Fibroblast of pulmonary artery (primary cell): ENCODE measurements at regions not wholly inside any gene's neighbourhood (a gene's known extent, or its start where the extent isn't known, plus 50 kb on each side); places are given as distances from the start of the nearest gene placed in this dataset.

ENCODE experiments used
- DNase-seq: peaks from one replicate; pipeline ENCODE4 v3.0.0-alpha.2; 2010; ENCODE audit warnings: low read depth
- H3K4me3 ChIP-seq: replicated peaks from 2 replicates; pipeline ENCODE4 v1.5.1; 2011; ENCODE audit warnings: low read depth, mild to moderate bottlenecking, control low read depth, low read length, moderate library complexity
- TF ChIP-seq, protein P1 (sequence below): IDR thresholded peaks from 2 replicates; pipeline ENCODE4 v1.5.1; 2011; ENCODE audit warnings: mild to moderate bottlenecking, control low read depth, low read length, inconsistent platforms; ENCODE audit errors: missing control alignments

DNA sequence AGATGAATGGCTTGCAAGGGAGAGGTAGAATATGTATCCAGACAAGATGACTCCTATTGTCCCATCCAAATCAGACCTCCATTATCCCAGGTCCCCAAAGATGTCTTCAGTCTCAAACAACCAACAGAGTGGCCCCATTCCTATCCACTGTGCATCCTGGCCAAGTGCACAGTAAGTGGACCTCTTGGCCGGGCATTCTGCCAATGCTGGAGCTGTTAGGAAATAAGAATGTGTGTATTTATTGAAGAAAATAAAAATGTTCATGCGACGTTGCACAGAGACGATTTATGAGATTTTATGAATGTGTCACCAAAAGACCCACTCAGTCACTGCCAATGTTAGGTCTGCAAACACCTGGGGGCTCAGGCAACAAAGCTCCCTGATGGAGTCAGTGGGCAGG lies 196.0 kb downstream of the MAFB start:
- TF ChIP-seq, protein P1, sequence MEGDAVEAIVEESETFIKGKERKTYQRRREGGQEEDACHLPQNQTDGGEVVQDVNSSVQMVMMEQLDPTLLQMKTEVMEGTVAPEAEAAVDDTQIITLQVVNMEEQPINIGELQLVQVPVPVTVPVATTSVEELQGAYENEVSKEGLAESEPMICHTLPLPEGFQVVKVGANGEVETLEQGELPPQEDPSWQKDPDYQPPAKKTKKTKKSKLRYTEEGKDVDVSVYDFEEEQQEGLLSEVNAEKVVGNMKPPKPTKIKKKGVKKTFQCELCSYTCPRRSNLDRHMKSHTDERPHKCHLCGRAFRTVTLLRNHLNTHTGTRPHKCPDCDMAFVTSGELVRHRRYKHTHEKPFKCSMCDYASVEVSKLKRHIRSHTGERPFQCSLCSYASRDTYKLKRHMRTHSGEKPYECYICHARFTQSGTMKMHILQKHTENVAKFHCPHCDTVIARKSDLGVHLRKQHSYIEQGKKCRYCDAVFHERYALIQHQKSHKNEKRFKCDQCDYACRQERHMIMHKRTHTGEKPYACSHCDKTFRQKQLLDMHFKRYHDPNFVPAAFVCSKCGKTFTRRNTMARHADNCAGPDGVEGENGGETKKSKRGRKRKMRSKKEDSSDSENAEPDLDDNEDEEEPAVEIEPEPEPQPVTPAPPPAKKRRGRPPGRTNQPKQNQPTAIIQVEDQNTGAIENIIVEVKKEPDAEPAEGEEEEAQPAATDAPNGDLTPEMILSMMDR = no peak
- H3K4me3 ChIP-seq = no peak overlapping the region
- peak; percentile 82 for DNase-seq

DNA sequence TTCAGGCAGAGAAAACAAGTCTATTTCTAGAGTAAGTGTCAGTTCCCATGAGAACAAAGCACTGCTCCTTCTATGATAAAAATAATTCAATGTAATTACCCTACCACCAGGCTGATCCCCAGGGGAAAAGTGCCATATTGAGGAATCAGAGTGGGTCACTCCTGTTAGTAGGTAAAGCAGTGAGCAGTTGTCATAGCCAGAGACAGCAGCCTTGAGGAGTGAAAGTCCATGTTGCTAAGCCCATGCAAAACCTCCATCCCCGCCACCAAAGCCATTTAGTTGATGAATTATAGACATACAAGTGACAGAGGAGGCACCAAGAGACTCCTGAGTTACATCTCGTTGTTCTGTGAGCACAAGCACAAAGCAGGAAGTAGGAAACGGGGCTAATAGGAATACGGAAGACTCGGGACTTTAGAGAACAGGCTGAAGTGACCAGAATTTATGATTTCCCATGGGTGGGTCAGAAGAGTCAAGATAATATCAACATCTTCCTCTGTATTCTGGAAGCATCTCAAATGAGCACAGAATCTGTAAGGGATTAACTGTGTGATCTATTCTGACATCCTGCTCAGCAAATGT lies 197.9 kb downstream of the MAFB start:
- TF ChIP-seq, protein P1 = no peak
- no peak overlapping the region for H3K4me3 ChIP-seq
- no peak for DNase-seq

DNA sequence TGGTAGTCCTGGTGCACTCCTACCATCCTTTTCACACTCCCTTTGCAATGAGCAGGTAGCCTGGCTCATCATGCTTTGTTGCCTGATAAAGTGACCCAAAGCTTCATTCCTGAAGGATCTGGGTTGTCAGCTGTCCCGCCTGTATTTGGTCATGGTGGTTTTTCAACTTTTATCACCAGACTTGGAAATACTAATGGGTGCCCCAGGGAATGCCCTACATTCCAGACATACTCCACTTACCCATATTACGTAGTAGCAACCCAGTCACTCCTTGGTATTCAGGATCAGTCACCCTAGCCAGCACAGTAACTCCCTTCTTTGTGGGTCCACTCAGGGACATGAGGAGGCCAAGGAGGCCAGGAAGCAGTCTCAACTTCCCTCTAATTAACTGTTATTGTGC lies 199.2 kb downstream of the MAFB start:
- DNase-seq = peak; percentile 48
- no peak overlapping the region for H3K4me3 ChIP-seq
- TF ChIP-seq, protein P1 = no peak

DNA sequence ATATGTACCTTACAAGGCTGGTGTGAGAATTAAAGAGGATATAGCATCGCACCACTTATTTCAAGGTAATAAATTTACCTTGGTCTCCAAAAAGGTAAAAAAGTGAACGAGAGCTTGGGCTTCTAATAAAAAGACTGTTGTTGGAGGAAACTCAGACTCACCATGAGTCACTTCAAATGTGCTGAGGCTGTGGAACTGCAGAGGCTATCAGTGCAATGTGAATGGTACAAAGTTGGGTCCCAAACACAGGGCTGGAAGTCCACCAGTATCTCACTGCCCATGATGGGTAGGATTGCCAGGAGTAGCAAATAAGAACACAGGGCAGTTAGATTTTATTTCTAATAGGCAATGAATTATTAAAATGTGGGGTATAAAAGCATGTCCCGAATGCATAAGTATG lies 200.6 kb downstream of the MAFB start:
- no peak for DNase-seq
- TF ChIP-seq, protein P1 = no peak
- no peak overlapping the region for H3K4me3 ChIP-seq

DNA sequence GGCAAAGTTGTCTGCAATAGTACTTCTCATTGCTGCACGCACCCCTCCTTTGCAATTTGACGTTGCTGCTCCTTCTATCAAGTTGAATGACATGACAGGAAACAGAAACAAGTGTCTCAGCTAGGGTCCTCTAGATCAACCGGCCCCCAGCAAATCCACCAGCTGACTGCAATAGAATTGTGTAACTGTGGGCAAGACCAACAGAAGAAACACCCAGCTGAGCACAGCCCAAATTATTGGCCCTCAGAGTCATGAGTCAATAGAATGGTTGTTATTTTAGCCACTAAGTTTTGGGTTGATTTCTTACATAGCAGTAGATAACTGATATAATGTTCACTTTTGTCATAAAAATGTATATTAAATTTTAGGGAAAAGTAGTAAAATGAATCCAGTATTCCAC lies 202.7 kb downstream of the MAFB start:
- DNase-seq = no peak
- H3K4me3 ChIP-seq = no peak overlapping the region
- TF ChIP-seq, protein P1 = no peak

DNA sequence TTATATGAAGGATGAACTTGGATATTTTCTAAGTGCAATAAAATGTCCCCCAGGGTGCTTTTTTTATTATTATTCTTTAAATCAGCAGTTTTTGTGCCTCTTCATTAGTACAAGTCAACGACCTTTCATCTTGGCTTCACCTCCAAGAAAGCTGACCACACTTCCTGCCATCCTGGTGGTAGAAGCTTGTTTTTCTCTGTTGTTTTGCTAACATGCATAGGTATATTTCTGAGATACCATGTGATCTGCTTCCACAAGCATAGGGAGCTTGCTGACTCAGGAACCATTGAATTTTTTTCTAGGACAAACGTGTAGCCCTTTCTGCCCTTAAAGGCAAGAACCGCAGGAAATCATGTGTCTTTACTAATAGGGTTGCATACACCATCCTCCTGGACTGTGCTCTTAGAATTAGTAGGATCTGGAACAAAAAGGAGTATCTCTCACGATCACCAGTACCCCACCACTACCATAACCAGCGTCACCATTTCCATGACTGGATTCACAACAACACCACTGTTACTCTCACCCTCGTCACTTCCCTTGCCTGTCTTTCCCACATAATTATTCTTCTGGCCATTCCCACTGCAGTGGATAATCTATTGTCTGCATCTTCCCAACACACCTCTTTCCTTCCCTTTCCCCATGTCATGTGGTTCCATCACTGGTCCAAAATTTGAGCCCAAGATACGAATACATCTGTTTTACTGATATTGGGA lies 207.1 kb downstream of the MAFB start:
- H3K4me3 ChIP-seq = no peak overlapping the region
- TF ChIP-seq, protein P1 = no peak
- no peak for DNase-seq

DNA sequence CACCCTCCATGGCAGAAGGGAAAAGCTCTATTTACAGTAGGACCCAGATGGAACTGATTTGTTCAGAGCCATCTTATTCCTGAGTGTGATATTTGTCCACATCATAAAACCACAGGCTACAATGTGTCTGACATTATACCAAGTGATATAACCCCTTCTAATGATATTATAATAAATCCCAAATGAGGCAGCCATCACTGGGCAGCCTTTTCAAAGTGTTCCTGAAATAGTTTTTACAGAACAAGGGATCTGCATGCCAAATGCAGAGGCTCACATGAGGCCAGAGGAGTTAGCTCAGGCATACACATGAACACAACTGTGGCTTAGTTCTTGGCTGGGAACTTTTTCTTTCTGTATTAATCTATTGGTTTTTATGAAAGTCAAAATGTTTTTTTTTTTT lies 207.7 kb downstream of the MAFB start:
- DNase-seq = no peak
- no peak overlapping the region for H3K4me3 ChIP-seq
- TF ChIP-seq, protein P1 = no peak
